Prostate gland (tissue), 2 donors: ENCODE measurements at regions not wholly inside any gene's neighbourhood (a gene's known extent, or its start where the extent isn't known, plus 50 kb on each side); places are given as distances from the start of the nearest gene placed in this dataset.
"Not testable (repeated sequence)": the region's sequence is repeated elsewhere in the genome, so short reads cannot be mapped to it uniquely, and the experiment has no call there.

Experiments
- DNase-seq: peaks from one replicate; pipeline ENCODE4 v3.0.0-alpha.2; 2019; ENCODE audit warnings: low spot score
- H3K27ac ChIP-seq, 2 donors: fragments of 200-600 bp; sonication (generic); 2 replicates each; pipeline ENCODE4 v1.5.1; 2017 to 2019
- H3K27me3 ChIP-seq: fragments of 200-600 bp; sonication (generic); replicated peaks from 2 replicates; pipeline ENCODE4 v1.5.1; 2019; ENCODE audit not compliant: insufficient read depth
- H3K36me3 ChIP-seq, 2 donors: fragments of 200-600 bp; sonication (generic); 1 replicate in 1 of 2; 2 replicates in 1 of 2; pipeline versions ENCODE4 v1.5.1 to v1.8.1; 2017 to 2019
- H3K4me1 ChIP-seq: fragments of 200-600 bp; sonication (generic); replicated peaks from 2 replicates; pipeline ENCODE4 v1.5.1; 2019
- H3K4me3 ChIP-seq, 2 donors: fragments of 200-600 bp; sonication (generic); 2 replicates each; pipeline ENCODE4 v1.5.1; 2017 to 2019
- H3K9me3 ChIP-seq: fragments of 200-600 bp; sonication (generic); 2 replicates; pipeline ENCODE4 v1.5.1; 2017
- CTCF ChIP-seq, 4 experiments: fragments of 200-600 bp in 2 of 4; fragments of 450-650 bp in 2 of 4; sonication (generic) in 2 of 4; IDR thresholded peaks; 1 replicate in 3 of 4; 2 replicates in 1 of 4; pipeline ENCODE4 v1.5.1; 2016 to 2019; ENCODE audit warnings: antibody characterized with exemption in 4 of 4, mild to moderate bottlenecking in 2 of 4, moderate library complexity in 2 of 4
- POLR2A ChIP-seq: fragments of 450-650 bp; IDR thresholded peaks from one replicate; pipeline ENCODE4 v1.6.1; 2016; ENCODE audit warnings: antibody characterized with exemption, mild to moderate bottlenecking
- POLR2AphosphoS5 ChIP-seq: sonication (generic); formaldehyde crosslinking; IDR thresholded peaks from one replicate; pipeline ENCODE4 v1.6.1; 2017; ENCODE audit warnings: antibody characterized with exemption
- WGBS: methylation state at CpG from one replicate; pipeline ENCODE4 v1.1.5; 2018; 5-methylcytosine and 5-hydroxymethylcytosine counted together
- intact Hi-C: fragments of 100-400 bp; cut with DNase I; formaldehyde crosslinking; loops from one replicate; pipeline ENCODE4 v1.14.2; 2022

GRCh38 chr4:29085748-29086147 lies 1634.4 kb upstream of the PCDH7 start:
- Histone ChIP-seq H3K36me3 (no peaks in the 10 kb centered on the region), H3K4me3 (no peak overlapping the region), H3K27me3 (no peaks in the 10 kb centered on the region), H3K27ac (no peak overlapping the region), H3K9me3 (no peaks in the 10 kb centered on the region), H3K4me1 (no peaks in the 10 kb centered on the region)
- no peak for DNase-seq
- 88% methylated on average over 4 of the region's 4 CpGs for WGBS
- TF ChIP-seq CTCF (IDR thresholded peaks at IDR 0.05), result no peak
- TF ChIP-seq POLR2AphosphoS5, result no peak
- no peak for TF ChIP-seq POLR2A
- intact Hi-C loops, result no loop called here

GRCh38 chr4:29104694-29105093 lies 1615.5 kb upstream of the PCDH7 start:
- Histone ChIP-seq H3K4me3 (no peak overlapping the region), H3K4me1 (no peaks in the 10 kb centered on the region), H3K36me3 (no peaks in the 10 kb centered on the region), H3K9me3 (no peaks in the 10 kb centered on the region), H3K27ac (no peak overlapping the region), H3K27me3 (no peaks in the 10 kb centered on the region)
- WGBS, result 93% methylated on average over 3 of the region's 3 CpGs
- no peak for TF ChIP-seq POLR2A
- no peak for TF ChIP-seq CTCF (IDR thresholded peaks at IDR 0.05)
- no peak for TF ChIP-seq POLR2AphosphoS5
- intact Hi-C loops, result no loop called here
- no peak for DNase-seq

GRCh38 chr4:29113960-29114359 lies 1606.2 kb upstream of the PCDH7 start:
- no peaks in the 10 kb centered on the region for H3K4me1 ChIP-seq
- DNase-seq, result no peak
- WGBS, result 30% methylated on average over 3 of the region's 3 CpGs
- intact Hi-C loops, result no loop called here
- no peak overlapping the region for H3K27ac ChIP-seq
- no peaks in the 10 kb centered on the region for H3K27me3 ChIP-seq
- no peaks in the 10 kb centered on the region for H3K9me3 ChIP-seq
- no peak for TF ChIP-seq POLR2A
- no peak for TF ChIP-seq CTCF (IDR thresholded peaks at IDR 0.05)
- TF ChIP-seq POLR2AphosphoS5, result no peak
- no peaks in the 10 kb centered on the region for H3K36me3 ChIP-seq
- no peak overlapping the region for H3K4me3 ChIP-seq

- H3K4me3 ChIP-seq, intact Hi-C loops, H3K9me3 ChIP-seq, H3K36me3 ChIP-seq, H3K27me3 ChIP-seq, H3K4me1 ChIP-seq, DNase-seq, H3K27ac ChIP-seq: not testable (repeated sequence)
- WGBS, result 96% methylated on average over 35 of the region's 38 CpGs
Measured at GRCh38 chr4:29117231-29117722, 1602.9 kb upstream of the PCDH7 start.

GRCh38 chr4:29121586-29121985 lies 1598.6 kb upstream of the PCDH7 start:
- Histone ChIP-seq H3K9me3 (no peaks in the 10 kb centered on the region), H3K4me3 (no peak overlapping the region), H3K27ac (no peak overlapping the region), H3K36me3 (no peaks in the 10 kb centered on the region), H3K27me3 (no peaks in the 10 kb centered on the region), H3K4me1 (no peaks in the 10 kb centered on the region)
- DNase-seq, result no peak
- whole genome bisulfite sequencing, result 71% methylated on average over 4 of the region's 4 CpGs
- TF ChIP-seq POLR2AphosphoS5, result no peak
- TF ChIP-seq CTCF (IDR thresholded peaks at IDR 0.05), result no peak
- no peak for TF ChIP-seq POLR2A
- intact Hi-C loops, result no loop called here
